ENCODE measurements at regions not wholly inside any gene's neighbourhood (a gene's known extent, or its start where the extent isn't known, plus 50 kb on each side); places are given as distances from the start of the nearest gene placed in this dataset.

DNA sequence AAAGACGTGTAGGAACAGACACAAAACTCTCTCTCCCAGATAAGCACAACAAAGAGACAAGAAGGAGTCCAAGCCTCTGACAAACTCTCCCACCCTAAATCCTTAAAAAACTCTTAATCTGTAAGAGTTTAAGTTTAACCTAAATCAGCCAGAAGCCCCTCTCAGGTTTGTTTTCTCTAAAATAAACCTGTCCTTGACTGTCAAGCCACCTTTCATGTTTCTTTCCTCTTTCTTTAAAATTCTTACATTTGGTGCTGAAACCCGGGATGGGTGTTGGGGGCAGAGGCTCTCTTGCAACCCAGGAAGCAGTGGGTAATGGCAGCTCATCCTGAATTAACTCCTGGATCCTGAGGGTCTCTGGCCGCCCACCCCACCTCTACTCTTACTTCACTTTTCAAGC, 107.8 kb upstream of the TENT5D start:
- TF ChIP-seq, protein P1, sequence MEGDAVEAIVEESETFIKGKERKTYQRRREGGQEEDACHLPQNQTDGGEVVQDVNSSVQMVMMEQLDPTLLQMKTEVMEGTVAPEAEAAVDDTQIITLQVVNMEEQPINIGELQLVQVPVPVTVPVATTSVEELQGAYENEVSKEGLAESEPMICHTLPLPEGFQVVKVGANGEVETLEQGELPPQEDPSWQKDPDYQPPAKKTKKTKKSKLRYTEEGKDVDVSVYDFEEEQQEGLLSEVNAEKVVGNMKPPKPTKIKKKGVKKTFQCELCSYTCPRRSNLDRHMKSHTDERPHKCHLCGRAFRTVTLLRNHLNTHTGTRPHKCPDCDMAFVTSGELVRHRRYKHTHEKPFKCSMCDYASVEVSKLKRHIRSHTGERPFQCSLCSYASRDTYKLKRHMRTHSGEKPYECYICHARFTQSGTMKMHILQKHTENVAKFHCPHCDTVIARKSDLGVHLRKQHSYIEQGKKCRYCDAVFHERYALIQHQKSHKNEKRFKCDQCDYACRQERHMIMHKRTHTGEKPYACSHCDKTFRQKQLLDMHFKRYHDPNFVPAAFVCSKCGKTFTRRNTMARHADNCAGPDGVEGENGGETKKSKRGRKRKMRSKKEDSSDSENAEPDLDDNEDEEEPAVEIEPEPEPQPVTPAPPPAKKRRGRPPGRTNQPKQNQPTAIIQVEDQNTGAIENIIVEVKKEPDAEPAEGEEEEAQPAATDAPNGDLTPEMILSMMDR (IDR thresholded peaks at IDR 0.05; ENCODE audit: control extremely low read depth, extremely low read depth): no peak
- Histone ChIP-seq H3K9me3 (ENCODE audit: control insufficient read depth in 4 of 4, insufficient read depth in 3 of 4, low read length in 3 of 4) (peaks cover 0 to 3% (median 1%) of the 10 kb centered on the region in 4 donors), H3K4me3 (no peak overlapping the region), H3K9ac (ENCODE audit: insufficient read depth in 1 of 2, low read length in 2 of 2) (no peak overlapping the region), H3K36me3 (ENCODE audit: control insufficient read depth in 4 of 4, insufficient read depth in 4 of 4, low read length in 4 of 4) (no peaks in the 10 kb centered on the region), H3K4me1 (ENCODE audit: control insufficient read depth in 5 of 5, insufficient read depth in 5 of 5, low read length in 5 of 5) (no peaks in the 10 kb centered on the region), H3K27ac (ENCODE audit: low read depth in 1 of 2, low read length in 1 of 2) (no peak overlapping the region), H3K27me3 (ENCODE audit: control insufficient read depth in 3 of 3, insufficient read depth in 3 of 3, low read length in 2 of 3) (no peaks in the 10 kb centered on the region)
- DNase-seq (no peak), ATAC-seq (ENCODE audit: insufficient read depth, low FRiP score) (no peak)
- WGBS, 2 donors: 51 to 77% methylated on average over 2 to 3 of the region's 3 CpGs

DNA sequence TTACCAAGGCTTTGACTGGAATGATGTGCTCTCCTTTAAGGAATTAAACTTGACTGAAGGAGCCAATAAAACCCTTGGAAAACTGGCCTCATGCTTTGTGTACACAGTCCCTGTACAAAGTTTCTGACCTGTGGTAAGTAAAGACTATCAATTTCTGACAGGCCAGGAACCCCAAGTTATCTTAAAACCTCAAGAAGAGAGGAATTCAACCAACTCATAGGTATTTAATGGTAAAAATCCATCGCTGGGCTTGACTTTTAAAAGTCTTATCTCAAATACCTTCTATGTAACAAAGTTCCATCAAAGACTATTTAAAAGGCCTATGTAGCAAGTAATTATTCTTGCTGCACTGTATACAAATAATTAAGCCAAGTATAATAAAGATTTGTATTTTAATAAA, 103.7 kb upstream of the TENT5D start:
- Histone ChIP-seq H3K27me3 (ENCODE audit: control insufficient read depth in 3 of 3, insufficient read depth in 3 of 3, low read length in 2 of 3) (no peaks in the 10 kb centered on the region), H3K9ac (ENCODE audit: insufficient read depth in 1 of 2, low read length in 2 of 2) (no peak overlapping the region), H3K9me3 (ENCODE audit: control insufficient read depth in 4 of 4, insufficient read depth in 3 of 4, low read length in 3 of 4) (peaks cover 0 to 9% (median 1%) of the 10 kb centered on the region in 4 donors), H3K36me3 (ENCODE audit: control insufficient read depth in 4 of 4, insufficient read depth in 4 of 4, low read length in 4 of 4) (no peaks in the 10 kb centered on the region), H3K4me3 (no peak overlapping the region), H3K27ac (ENCODE audit: low read depth in 1 of 2, low read length in 1 of 2) (no peak overlapping the region), H3K4me1 (ENCODE audit: control insufficient read depth in 5 of 5, insufficient read depth in 5 of 5, low read length in 5 of 5) (no peaks in the 10 kb centered on the region)
- 56 to 92% methylated on average over 1 of the region's 1 CpG for WGBS, 2 donors
- TF ChIP-seq, protein P1 (IDR thresholded peaks at IDR 0.05; ENCODE audit: control extremely low read depth, extremely low read depth): no peak
- DNase-seq (no peak), ATAC-seq (ENCODE audit: insufficient read depth, low FRiP score) (no peak)

DNA sequence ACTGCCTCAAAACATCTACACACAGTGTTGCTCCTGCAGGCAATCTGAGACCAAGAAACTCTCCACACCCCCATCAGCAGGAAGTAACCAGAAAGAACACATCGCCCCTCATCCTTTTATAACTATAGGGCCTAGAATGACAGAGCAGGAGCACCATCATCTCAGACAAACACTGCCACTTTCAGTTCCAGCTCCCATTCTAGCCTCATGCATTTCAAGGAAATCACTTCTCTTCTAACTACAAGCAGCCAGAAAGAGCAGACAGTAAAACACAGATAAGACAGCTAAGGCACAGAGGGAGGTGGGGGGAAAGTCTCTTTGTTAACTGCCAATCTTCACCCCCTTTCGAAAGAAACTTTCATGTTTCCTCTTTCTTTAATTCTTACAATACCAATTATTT, 102.6 kb upstream of the TENT5D start:
- no peaks in the 10 kb centered on the region for H3K36me3 ChIP-seq (ENCODE audit: control insufficient read depth in 4 of 4, insufficient read depth in 4 of 4, low read length in 4 of 4)
- DNase-seq: no peak
- ATAC-seq (ENCODE audit: insufficient read depth, low FRiP score): no peak
- H3K4me3 ChIP-seq: no peak overlapping the region
- no peaks in the 10 kb centered on the region for H3K4me1 ChIP-seq (ENCODE audit: control insufficient read depth in 5 of 5, insufficient read depth in 5 of 5, low read length in 5 of 5)
- H3K9me3 ChIP-seq (ENCODE audit: control insufficient read depth in 4 of 4, insufficient read depth in 3 of 4, low read length in 3 of 4): peaks cover 0 to 9% (median 1%) of the 10 kb centered on the region in 4 donors
- TF ChIP-seq, protein P1 (IDR thresholded peaks at IDR 0.05; ENCODE audit: control extremely low read depth, extremely low read depth): no peak
- 89 to 97% methylated on average over 2 of the region's 2 CpGs for WGBS, 2 donors
- no peak overlapping the region for H3K9ac ChIP-seq (ENCODE audit: insufficient read depth in 1 of 2, low read length in 2 of 2)
- no peaks in the 10 kb centered on the region for H3K27me3 ChIP-seq (ENCODE audit: control insufficient read depth in 3 of 3, insufficient read depth in 3 of 3, low read length in 2 of 3)
- H3K27ac ChIP-seq (ENCODE audit: low read depth in 1 of 2, low read length in 1 of 2): no peak overlapping the region

DNA sequence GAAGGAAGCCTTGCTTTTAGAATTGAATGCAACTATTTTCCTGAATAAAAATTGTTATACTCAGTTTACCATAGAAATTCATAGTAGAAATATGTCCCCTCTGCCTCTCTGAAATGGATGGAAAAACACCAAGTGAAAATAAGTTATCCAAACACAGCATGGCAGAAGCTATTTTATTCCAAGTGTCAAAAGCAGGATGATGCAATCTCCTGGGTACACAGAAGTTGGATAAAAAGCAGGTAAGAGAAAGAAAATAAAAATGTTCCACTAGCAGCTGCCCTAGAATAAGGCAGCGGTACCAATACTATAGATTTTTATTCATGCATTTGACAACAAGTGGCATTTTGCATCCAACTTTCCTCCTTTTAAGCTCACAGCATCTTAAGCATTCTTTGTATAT, 89.0 kb upstream of the TENT5D start:
- Histone ChIP-seq H3K36me3 (ENCODE audit: control insufficient read depth in 4 of 4, insufficient read depth in 4 of 4, low read length in 4 of 4) (no peaks in the 10 kb centered on the region), H3K27ac (ENCODE audit: low read depth in 1 of 2, low read length in 1 of 2) (no peak overlapping the region), H3K4me1 (ENCODE audit: control insufficient read depth in 5 of 5, insufficient read depth in 5 of 5, low read length in 5 of 5) (no peaks in the 10 kb centered on the region), H3K27me3 (ENCODE audit: control insufficient read depth in 3 of 3, insufficient read depth in 3 of 3, low read length in 2 of 3) (no peaks in the 10 kb centered on the region), H3K9me3 (ENCODE audit: control insufficient read depth in 4 of 4, insufficient read depth in 3 of 4, low read length in 3 of 4) (no peaks in the 10 kb centered on the region), H3K9ac (ENCODE audit: insufficient read depth in 1 of 2, low read length in 2 of 2) (no peak overlapping the region), H3K4me3 (no peak overlapping the region)
- WGBS, 2 donors: 65 to 94% methylated on average over 1 of the region's 1 CpG
- ATAC-seq (ENCODE audit: insufficient read depth, low FRiP score) (no peak), DNase-seq (no peak)
- TF ChIP-seq, protein P1 (IDR thresholded peaks at IDR 0.05; ENCODE audit: control extremely low read depth, extremely low read depth): no peak

Data from lung (tissue), 11 donors.